ENCODE measurements at regions not wholly inside any gene's neighbourhood (a gene's known extent, or its start where the extent isn't known, plus 50 kb on each side); places are given as distances from the start of the nearest gene placed in this dataset.
"Not testable (repeated sequence)": the region's sequence is repeated elsewhere in the genome, so short reads cannot be mapped to it uniquely, and the experiment has no call there.

GRCh38 chr7:70207-70606, 122.2 kb upstream of the FAM20C start:
- CTCF ChIA-PET; H3K4me3 Mint-ChIP-seq; ATAC-seq; H3K4me1 Mint-ChIP-seq; H3K9me3 Mint-ChIP-seq; H3K27me3 Mint-ChIP-seq (ENCODE audit: low read depth); DNase-seq (ENCODE audit: low spot score); POLR2A ChIA-PET; H3K36me3 Mint-ChIP-seq; H3K27ac Mint-ChIP-seq: not testable (repeated sequence)

GRCh38 chr7:70989-71388, 121.4 kb upstream of the FAM20C start:
- ATAC-seq; H3K9me3 Mint-ChIP-seq; H3K27me3 Mint-ChIP-seq (ENCODE audit: low read depth); DNase-seq (ENCODE audit: low spot score); H3K36me3 Mint-ChIP-seq; H3K4me3 Mint-ChIP-seq; H3K4me1 Mint-ChIP-seq; CTCF ChIA-PET; POLR2A ChIA-PET; H3K27ac Mint-ChIP-seq: not testable (repeated sequence)

GRCh38 chr7:72266-73057, 119.9 kb upstream of the FAM20C start:
- POLR2A ChIA-PET; H3K9me3 Mint-ChIP-seq; CTCF ChIA-PET; H3K27ac Mint-ChIP-seq; DNase-seq (ENCODE audit: low spot score); H3K27me3 Mint-ChIP-seq (ENCODE audit: low read depth); H3K4me1 Mint-ChIP-seq; H3K36me3 Mint-ChIP-seq; ATAC-seq; H3K4me3 Mint-ChIP-seq: not testable (repeated sequence)

- ATAC-seq; DNase-seq (ENCODE audit: low spot score); H3K27me3 Mint-ChIP-seq (ENCODE audit: low read depth); H3K9me3 Mint-ChIP-seq; H3K4me1 Mint-ChIP-seq; POLR2A ChIA-PET; CTCF ChIA-PET; H3K27ac Mint-ChIP-seq; H3K36me3 Mint-ChIP-seq; H3K4me3 Mint-ChIP-seq: not testable (repeated sequence)
Observed at GRCh38 chr7:73058-73331, 119.4 kb upstream of the FAM20C start.

GRCh38 chr7:74008-74540, 118.3 kb upstream of the FAM20C start:
- CTCF ChIA-PET; H3K9me3 Mint-ChIP-seq; DNase-seq (ENCODE audit: low spot score); H3K36me3 Mint-ChIP-seq; H3K27ac Mint-ChIP-seq; POLR2A ChIA-PET; H3K4me1 Mint-ChIP-seq; H3K4me3 Mint-ChIP-seq; ATAC-seq; H3K27me3 Mint-ChIP-seq (ENCODE audit: low read depth): not testable (repeated sequence)

- H3K27ac Mint-ChIP-seq; H3K9me3 Mint-ChIP-seq; POLR2A ChIA-PET; H3K27me3 Mint-ChIP-seq (ENCODE audit: low read depth); H3K4me3 Mint-ChIP-seq; H3K4me1 Mint-ChIP-seq; DNase-seq (ENCODE audit: low spot score); CTCF ChIA-PET; H3K36me3 Mint-ChIP-seq; ATAC-seq: not testable (repeated sequence)
Observed at GRCh38 chr7:75511-75910, 116.9 kb upstream of the FAM20C start.

- ATAC-seq; H3K27ac Mint-ChIP-seq; H3K9me3 Mint-ChIP-seq; H3K4me1 Mint-ChIP-seq; H3K4me3 Mint-ChIP-seq; CTCF ChIA-PET; H3K36me3 Mint-ChIP-seq; POLR2A ChIA-PET; DNase-seq (ENCODE audit: low spot score); H3K27me3 Mint-ChIP-seq (ENCODE audit: low read depth): not testable (repeated sequence)
Observed at GRCh38 chr7:76202-76601, 116.2 kb upstream of the FAM20C start.

GRCh38 chr7:76829-77395, 115.5 kb upstream of the FAM20C start:
- POLR2A ChIA-PET, ATAC-seq, H3K4me3 Mint-ChIP-seq: not testable (repeated sequence)

GRCh38 chr7:78862-79261, 113.5 kb upstream of the FAM20C start:
- CTCF ChIA-PET: interaction anchor here (1.1 kb wide), 1 partner anchor 129 kb away, joined by 3 read pairs; no protein-coding TSS in a partner anchor
- ATAC-seq; H3K9me3 Mint-ChIP-seq; POLR2A ChIA-PET; H3K27me3 Mint-ChIP-seq (ENCODE audit: low read depth); H3K36me3 Mint-ChIP-seq; H3K27ac Mint-ChIP-seq; DNase-seq (ENCODE audit: low spot score); H3K4me3 Mint-ChIP-seq: not testable (repeated sequence)
- H3K4me1 Mint-ChIP-seq: peaks cover 25% of the 10 kb centered on the region

More at GRCh38 chr7:76829-77395, 115.5 kb upstream of the FAM20C start:
- peaks cover 12% of the 10 kb centered on the region for H3K4me1 Mint-ChIP-seq
- H3K36me3 Mint-ChIP-seq; DNase-seq (ENCODE audit: low spot score); H3K27ac Mint-ChIP-seq; H3K9me3 Mint-ChIP-seq; CTCF ChIA-PET; H3K27me3 Mint-ChIP-seq (ENCODE audit: low read depth): not testable (repeated sequence)

- DNase-seq (ENCODE audit: low spot score); H3K4me3 Mint-ChIP-seq; H3K27ac Mint-ChIP-seq; H3K9me3 Mint-ChIP-seq; ATAC-seq; POLR2A ChIA-PET; H3K36me3 Mint-ChIP-seq; H3K27me3 Mint-ChIP-seq (ENCODE audit: low read depth): not testable (repeated sequence)
- CTCF ChIA-PET: interaction anchor here (1.1 kb wide), 1 partner anchor 128 kb away, joined by 3 read pairs; no protein-coding TSS in a partner anchor
- peaks cover 25% of the 10 kb centered on the region for H3K4me1 Mint-ChIP-seq
Observed at GRCh38 chr7:79400-80055, 112.8 kb upstream of the FAM20C start.
